ENCODE measurements at regions not wholly inside any gene's neighbourhood (a gene's known extent, or its start where the extent isn't known, plus 50 kb on each side); places are given as distances from the start of the nearest gene placed in this dataset.
"Not testable (repeated sequence)": the region's sequence is repeated elsewhere in the genome, so short reads cannot be mapped to it uniquely, and the experiment has no call there.

DNA sequence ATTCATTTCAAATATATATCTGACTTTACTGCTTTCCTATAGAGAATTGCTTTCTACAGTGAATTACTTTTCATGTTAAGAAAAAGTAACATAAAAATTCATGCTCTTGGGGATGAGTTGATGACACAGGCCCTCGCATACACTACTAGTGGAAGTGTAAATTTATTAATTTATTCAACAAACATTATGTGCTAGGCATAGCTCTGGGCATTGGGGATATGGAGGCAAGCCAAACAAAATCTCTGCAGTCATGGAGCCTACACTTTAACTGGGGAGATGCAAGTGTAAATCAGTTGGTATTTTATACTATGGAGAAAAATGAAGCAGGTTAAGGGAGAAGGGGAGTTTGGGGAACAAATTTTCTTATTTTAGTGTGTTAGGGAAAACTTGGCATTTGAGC, 340.7 kb downstream of the RAP2B start:
- H3K27ac Mint-ChIP-seq, result no peak overlapping the region
- H3K36me3 Mint-ChIP-seq, result no peaks in the 10 kb centered on the region
- DNase-seq (ENCODE audit: low spot score in 2 of 2) (no peak), ATAC-seq (no peak)
- no peaks in the 10 kb centered on the region for H3K9me3 Mint-ChIP-seq

DNA sequence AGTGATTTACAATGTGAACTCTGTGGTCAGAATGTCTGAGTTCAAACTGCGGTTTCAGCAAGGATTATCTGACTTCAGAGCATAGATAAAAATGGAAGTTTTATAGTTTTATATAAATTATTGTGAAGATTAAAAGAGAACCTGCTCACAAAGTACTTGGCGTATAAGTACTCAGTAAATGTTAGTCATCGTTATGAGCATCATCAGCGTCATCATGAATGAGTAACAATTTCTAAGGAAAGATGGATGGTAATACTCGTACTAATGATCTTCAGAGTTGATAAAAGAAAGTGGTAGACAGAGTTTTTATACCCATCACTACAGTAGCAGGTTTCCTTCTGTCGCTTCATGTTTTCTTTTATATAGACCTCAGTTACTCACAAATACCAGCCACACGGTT, 341.8 kb downstream of the RAP2B start:
- Mint-ChIP-seq H3K36me3 (no peaks in the 10 kb centered on the region), H3K27ac (no peak overlapping the region), H3K9me3 (no peaks in the 10 kb centered on the region)
- ATAC-seq, result no peak
- no peak for DNase-seq (ENCODE audit: low spot score in 2 of 2)

DNA sequence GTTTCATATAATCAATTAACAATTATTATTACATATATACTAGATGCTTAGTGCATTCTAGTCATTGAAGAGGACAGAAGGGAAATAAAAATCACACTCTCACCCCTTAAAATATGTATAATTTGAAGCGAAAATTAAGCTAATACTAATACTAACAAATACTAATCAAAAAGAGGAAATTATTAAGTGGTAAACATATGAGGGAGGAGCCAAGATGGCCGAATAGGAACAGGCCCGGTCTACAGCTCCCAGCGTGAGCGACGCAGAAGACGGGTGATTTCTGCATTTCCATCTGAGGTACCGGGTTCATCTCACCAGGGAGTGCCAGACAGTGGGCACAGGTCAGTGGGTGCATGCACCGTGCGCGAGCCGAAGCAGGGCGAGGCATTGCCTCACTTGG, 344.2 kb downstream of the RAP2B start:
- H3K36me3 Mint-ChIP-seq; DNase-seq (ENCODE audit: low spot score in 2 of 2); ATAC-seq; H3K9me3 Mint-ChIP-seq; H3K27ac Mint-ChIP-seq: not testable (repeated sequence)

DNA sequence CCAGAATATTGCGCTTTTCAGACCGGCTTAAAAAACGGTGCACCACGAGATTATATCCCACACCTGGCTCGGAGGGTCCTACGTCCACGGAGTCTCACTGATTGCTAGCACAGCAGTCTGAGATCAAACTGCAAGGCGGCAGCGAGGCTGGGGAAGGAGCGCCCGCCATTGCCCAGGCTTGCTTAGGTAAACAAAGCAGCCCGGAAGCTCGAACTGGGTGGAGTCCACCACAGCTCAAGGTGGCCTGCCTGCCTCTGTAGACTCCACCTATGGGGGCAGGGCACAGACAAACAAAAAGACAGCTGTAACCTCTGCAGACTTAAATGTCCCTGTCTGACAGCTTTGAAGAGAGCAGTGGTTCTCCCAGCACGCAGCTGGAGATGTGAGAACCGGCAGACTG, 344.7 kb downstream of the RAP2B start:
- H3K9me3 Mint-ChIP-seq; DNase-seq (ENCODE audit: low spot score in 2 of 2); H3K36me3 Mint-ChIP-seq; H3K27ac Mint-ChIP-seq; ATAC-seq: not testable (repeated sequence)

DNA sequence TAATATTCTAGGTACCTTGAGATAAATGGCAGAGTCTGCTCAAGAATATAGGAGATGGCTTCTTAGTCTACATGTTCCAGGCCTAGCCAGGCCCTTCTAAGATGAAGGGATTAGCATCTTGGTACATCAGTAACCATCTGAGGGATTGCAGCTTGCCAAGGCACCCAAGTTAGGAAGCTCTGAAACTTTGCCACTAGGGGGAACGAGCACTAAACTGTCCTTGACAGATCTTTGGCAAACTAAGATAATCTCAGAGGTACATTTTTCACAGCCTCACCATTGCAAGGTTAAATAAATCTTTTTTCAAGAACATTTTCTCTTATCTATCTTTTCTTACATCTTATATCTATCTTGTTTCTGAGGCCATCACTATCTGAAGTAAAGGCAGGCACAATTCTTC, 351.2 kb downstream of the RAP2B start:
- ATAC-seq (no peak), DNase-seq (ENCODE audit: low spot score in 2 of 2) (no peak)
- H3K9me3 Mint-ChIP-seq, result peaks cover 5 to 9% of the 10 kb centered on the region in 2 donors
- H3K36me3 Mint-ChIP-seq, result peaks cover 10% of the 10 kb centered on the region in 2 donors
- H3K27ac Mint-ChIP-seq, result no peak overlapping the region

DNA sequence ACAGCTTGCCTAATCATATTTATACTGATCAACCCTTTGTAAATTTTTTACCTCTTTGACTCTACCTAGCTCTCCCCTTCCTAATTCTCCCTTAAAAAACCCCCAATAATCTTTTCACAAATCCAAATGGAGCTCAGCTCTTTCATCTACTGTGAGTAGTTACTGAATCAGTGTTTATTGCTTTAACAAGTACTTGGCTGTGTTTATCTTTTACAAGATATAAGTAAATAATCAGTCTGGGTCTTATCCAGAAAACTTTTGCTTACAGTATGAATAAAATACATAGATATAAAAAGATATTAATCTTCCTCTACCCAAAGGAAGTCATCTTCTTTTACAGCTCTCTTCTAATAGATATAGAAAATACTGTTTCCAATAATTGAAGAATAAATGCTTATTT, 366.4 kb downstream of the RAP2B start:
- no peak overlapping the region for H3K27ac Mint-ChIP-seq
- H3K36me3 Mint-ChIP-seq, result peaks cover 6 to 11% of the 10 kb centered on the region in 2 donors
- ATAC-seq, result no peak
- H3K9me3 Mint-ChIP-seq, result peaks cover 10 to 21% of the 10 kb centered on the region in 2 donors
- DNase-seq (ENCODE audit: low spot score in 2 of 2), result no peak

DNA sequence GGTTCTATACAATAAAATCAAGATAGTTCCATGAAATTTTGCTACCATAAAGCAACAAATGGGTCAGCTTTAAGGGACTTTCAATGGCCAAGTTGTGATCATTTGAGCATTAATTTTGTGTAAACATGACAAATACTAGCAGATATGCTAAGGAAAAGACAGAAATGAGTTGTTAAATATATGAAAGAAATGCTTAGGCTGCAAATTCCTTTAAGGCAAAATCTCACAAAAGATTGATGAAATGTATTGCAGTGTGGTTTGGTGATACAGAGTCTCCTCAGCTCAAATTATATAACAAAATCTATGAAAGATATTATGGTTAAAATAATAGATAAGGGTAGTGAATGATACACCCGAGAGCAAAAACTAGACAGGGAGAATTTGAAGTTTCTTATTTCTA, 377.2 kb downstream of the RAP2B start:
- no peaks in the 10 kb centered on the region for H3K9me3 Mint-ChIP-seq
- H3K36me3 Mint-ChIP-seq, result no peaks in the 10 kb centered on the region
- DNase-seq (ENCODE audit: low spot score in 2 of 2) (no peak), ATAC-seq (no peak)
- no peak overlapping the region for H3K27ac Mint-ChIP-seq

DNA sequence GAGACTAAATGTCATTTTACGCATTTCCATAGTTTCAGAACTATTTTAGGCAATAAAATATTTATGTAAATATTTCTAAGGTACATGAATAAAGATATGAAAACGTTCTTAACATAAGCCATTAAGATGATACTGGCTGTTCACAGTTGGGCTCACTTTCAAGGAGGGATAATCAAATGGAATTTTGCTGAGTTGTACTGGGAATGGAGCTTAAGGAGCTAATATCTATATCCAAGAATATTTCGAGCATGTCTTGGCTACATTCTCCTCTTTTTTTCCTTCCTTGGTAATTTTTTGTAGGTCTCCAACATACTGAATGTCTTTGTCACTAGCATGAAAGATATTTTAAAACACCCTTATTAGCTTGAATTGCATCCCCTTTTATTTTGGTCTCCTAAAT, 383.4 kb downstream of the RAP2B start:
- Mint-ChIP-seq H3K36me3 (no peaks in the 10 kb centered on the region), H3K9me3 (no peaks in the 10 kb centered on the region), H3K27ac (no peak overlapping the region)
- DNase-seq (ENCODE audit: low spot score in 2 of 2) (no peak), ATAC-seq (no peak)

DNA sequence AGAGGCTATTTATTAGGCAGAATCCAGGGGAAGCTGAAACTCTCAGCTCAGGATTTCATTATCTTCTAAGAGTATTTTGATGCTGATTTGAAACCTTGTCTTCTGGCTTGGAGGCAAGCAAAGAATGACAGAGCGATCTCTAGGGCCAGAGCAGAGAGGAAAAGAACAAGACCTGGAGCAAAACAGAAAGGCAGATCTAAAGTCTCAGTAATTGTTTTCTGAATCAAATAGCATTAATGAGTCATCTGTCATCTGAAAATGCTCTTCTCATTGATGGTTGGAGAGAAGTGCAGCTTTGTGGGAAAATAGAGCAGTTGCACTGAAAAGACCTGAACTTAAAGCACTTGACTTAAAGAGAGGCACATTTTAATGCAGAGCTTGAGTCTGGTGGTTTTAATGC, 385.9 kb downstream of the RAP2B start:
- Mint-ChIP-seq H3K9me3 (peaks cover 0 to 2% of the 10 kb centered on the region in 2 donors), H3K27ac (no peak overlapping the region), H3K36me3 (no peaks in the 10 kb centered on the region)
- ATAC-seq (peak in 1 of 2 donors; percentile 58), DNase-seq (ENCODE audit: low spot score in 2 of 2) (no peak)

DNA sequence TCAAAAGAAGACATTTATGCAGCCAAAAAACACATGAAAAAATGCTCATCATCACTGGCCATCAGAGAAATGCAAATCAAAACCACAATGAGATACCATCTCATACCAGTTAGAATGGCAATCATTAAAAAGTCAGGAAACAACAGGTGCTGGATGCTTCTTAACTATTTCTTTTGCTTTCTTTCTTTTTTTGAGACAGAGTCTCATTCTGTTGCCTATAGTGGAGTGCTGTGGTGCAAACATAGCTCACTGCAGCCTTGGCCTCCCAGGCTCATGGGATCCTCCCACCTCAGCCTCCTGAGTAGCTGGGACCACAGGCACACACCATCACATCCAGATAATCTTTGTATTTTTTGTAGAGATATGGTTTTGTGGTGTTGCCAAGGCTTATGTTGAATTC, 387.7 kb downstream of the RAP2B start:
- not testable (repeated sequence) for H3K27ac Mint-ChIP-seq

DNA sequence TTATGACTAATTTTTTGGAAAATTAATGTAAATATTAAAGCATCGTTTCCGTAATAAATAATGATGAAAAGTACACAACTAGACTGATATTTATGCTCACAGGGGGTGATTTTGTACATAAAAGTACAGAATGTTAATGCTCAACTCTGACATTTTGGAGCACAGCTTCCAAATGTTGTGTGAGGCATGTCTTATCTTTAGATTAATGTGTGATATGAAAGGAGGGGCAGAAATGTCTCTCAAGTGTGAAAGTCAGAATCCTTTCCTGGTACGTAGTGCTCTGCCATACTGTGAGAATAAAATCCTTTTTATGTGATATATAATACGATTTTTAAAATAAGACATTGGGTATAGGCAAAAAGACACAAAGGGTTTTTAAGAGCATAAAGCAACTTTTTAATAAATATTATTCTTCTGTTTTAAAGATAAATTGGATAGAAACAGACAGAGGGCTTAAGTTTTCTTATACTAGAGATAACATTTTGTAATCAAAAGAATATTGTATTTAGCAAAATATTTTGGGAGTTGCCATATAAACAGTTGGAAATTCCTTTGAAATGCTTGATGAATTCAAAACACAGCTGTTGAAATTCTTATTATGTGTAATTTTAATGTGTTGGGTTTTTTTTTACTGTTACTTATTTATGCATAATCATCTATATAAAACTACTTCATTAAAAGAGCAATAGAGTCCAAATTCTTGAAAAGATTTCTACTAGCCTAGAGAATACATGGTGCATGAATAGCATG, 389.7 kb downstream of the RAP2B start:
- Mint-ChIP-seq H3K9me3 (peaks cover 0 to 4% of the 10 kb centered on the region in 2 donors), H3K36me3 (no peaks in the 10 kb centered on the region), H3K27ac (no peak overlapping the region)
- no peak for DNase-seq (ENCODE audit: low spot score in 2 of 2)
- ATAC-seq, result no peak

More for the DNA sequence above, 387.7 kb downstream of the RAP2B start:
- not testable (repeated sequence) for H3K9me3 Mint-ChIP-seq; ATAC-seq; H3K36me3 Mint-ChIP-seq; DNase-seq (ENCODE audit: low spot score in 2 of 2)

DNA sequence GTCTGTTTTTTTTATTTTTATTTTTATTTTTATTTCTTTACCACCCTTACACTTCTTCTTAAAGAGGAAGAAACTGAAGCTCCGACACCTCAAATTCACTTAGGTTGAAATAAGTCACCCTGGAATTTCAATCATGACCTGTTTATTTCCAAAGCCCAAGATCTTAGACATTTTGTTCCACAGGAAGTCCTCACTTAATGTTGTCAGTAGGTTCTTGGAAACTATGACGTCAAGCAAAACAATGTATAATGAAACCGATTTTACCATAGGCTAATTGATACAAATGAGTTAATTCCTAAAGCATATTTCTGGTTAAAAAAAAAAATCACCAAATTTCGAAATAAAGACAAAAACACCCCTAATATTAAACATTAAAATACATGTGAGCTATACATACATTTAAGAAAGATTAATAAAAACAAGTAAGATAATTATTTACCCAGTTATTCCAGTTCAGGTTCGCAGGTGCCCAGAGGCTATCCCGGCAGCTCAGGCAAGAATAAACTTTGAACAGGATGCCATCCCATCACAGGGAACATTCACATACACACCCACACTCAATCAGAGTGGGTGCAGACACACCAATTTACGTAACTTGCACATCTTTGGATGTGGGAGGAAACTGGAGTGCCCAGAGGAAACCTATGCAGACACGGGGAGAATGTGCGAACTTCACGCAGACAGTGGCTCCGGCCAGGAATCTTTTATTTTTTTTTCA, 391.0 kb downstream of the RAP2B start:
- DNase-seq (ENCODE audit: low spot score in 2 of 2), result no peak
- Mint-ChIP-seq H3K36me3 (peaks cover 2 to 12% of the 10 kb centered on the region in 2 donors), H3K27ac (no peak overlapping the region), H3K9me3 (peaks cover 3 to 8% of the 10 kb centered on the region in 2 donors)
- ATAC-seq, result no peak

DNA sequence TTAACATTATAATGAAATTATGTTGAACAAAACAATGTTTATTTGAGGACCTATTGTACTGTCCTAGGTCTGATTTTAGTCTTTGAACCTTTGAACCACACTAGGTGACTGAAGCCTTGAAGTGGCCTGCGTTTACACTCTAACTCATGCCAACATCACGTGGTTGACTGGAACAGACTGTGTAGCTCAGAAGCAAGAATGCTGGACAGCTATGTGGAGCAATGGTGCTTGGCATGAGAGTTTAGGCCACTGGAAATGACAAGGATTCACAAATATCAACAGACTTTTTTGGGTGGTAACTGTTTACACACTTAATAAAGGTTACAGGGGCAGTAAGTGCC, 391.5 kb downstream of the RAP2B start:
- Mint-ChIP-seq H3K27ac (no peak overlapping the region), H3K9me3 (peaks cover 8 to 13% of the 10 kb centered on the region in 2 donors), H3K36me3 (peaks cover 7 to 17% of the 10 kb centered on the region in 2 donors)
- DNase-seq (ENCODE audit: low spot score in 2 of 2) (no peak), ATAC-seq (no peak)

DNA sequence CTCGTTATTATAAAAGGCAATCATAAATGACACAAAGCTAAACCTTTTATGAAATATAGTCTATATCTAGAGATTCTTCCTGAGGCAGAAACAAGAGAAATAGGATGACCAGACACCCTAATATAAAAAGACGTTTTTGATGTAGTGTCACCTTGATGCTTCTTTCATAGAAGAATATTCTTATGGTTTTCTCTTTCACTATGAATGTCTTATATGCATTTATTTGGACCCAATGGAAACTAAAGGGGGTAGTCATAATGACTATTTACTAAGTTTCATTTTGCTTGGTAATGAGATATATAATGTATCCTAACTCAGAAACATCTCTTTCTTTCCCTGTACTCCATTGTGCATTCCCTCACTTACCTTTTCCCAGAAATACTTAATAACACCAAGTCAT, 393.9 kb downstream of the RAP2B start:
- H3K36me3 Mint-ChIP-seq, result peaks cover 21 to 33% of the 10 kb centered on the region in 2 donors
- peak in 1 of 2 donors; percentile 75 for ATAC-seq
- peaks cover 18 to 28% of the 10 kb centered on the region in 2 donors for H3K9me3 Mint-ChIP-seq
- H3K27ac Mint-ChIP-seq, result no peak overlapping the region
- DNase-seq (ENCODE audit: low spot score in 2 of 2), result no peak

DNA sequence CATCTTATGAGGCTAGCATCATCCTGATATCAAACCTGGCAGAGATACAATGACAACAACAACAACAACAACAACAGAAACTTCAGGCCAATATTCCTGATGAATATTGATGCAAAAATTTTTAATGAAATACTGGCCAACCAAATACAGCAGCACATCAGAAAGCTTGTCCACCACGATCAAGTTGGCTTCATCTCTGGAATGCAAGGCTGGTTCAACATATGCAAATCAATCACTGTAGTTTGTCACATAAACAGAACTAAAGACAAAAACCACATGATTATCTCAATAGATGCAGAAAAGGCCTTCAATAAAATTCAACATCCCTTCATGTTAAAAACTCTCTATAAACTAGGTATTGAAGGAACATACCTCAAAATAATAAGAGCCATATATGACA, 397.3 kb downstream of the RAP2B start:
- peaks cover 32 to 39% of the 10 kb centered on the region in 2 donors for H3K9me3 Mint-ChIP-seq
- ATAC-seq; DNase-seq (ENCODE audit: low spot score in 2 of 2); H3K27ac Mint-ChIP-seq: not testable (repeated sequence)
- peaks cover 36 to 44% of the 10 kb centered on the region in 2 donors for H3K36me3 Mint-ChIP-seq

DNA sequence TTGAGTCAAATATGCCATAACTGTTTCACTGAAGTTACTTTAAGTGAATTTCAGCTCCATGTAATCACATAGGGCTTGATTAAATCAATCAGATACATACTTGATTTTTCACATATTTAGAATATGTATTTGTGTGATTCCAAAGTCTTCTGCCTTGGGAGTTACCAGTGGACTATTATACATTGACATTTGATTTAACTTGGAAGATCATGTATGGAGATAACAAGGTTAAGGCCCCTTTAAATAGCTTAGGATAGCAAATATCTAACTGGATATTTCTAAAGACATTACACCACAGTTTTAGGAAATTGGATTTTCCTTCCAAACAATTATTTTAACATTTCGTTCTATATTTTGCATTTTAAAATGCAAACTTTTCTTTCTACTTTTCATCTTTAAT, 405.0 kb downstream of the RAP2B start:
- DNase-seq (ENCODE audit: low spot score in 2 of 2) (no peak), ATAC-seq (no peak)
- H3K27ac Mint-ChIP-seq, result no peak overlapping the region
- peaks cover 19 to 25% of the 10 kb centered on the region in 2 donors for H3K36me3 Mint-ChIP-seq
- peaks cover 25 to 29% of the 10 kb centered on the region in 2 donors for H3K9me3 Mint-ChIP-seq

DNA sequence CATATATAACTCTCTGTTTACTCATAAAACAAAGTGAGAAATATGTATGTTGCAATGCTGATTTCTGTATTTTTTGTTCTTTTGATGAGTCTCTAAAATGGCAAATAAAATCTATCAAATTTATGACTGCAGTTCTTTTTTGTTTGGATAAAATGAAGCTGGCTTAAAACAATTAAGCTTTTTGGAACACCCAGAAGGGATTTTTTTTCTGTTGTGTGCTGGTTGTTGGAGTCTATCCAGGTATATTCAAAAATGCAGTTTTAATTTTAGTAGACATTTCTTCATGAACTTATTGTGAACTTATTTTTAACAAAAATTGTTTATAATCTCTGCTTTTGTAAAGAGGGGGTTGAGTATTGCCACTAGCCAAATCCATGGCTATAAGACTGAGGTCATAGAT, 405.5 kb downstream of the RAP2B start:
- no peak for DNase-seq (ENCODE audit: low spot score in 2 of 2)
- ATAC-seq, result no peak
- H3K27ac Mint-ChIP-seq, result no peak overlapping the region
- H3K9me3 Mint-ChIP-seq, result peaks cover 23 to 27% of the 10 kb centered on the region in 2 donors
- H3K36me3 Mint-ChIP-seq, result peaks cover 18 to 25% of the 10 kb centered on the region in 2 donors

DNA sequence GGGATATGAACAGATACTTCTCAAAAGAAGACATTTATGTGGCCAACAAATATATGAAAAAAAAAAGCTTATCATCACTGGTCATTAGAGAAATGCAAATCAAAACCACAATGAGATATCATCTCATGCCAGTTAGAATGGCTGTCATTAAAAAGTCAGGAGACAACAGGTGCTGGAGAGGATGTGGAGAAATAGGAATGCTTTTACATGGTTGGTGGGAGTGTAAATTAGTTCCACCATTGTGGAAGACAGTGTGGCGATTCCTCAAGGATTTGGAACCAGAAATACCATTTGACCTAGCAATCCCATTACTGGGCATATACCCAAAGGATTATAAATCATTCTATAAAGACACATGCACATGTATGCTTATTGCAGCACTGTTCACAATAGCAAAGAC, 408.5 kb downstream of the RAP2B start:
- DNase-seq (ENCODE audit: low spot score in 2 of 2); ATAC-seq; H3K36me3 Mint-ChIP-seq; H3K27ac Mint-ChIP-seq; H3K9me3 Mint-ChIP-seq: not testable (repeated sequence)
